ENCODE measurements at regions not wholly inside any gene's neighbourhood (a gene's known extent, or its start where the extent isn't known, plus 50 kb on each side); places are given as distances from the start of the nearest gene placed in this dataset.
A peak's percentile ranks its signal among the peaks of the same experiment; 100 is the strongest.

- no peaks in the 10 kb centered on the region for H3K9me3 Mint-ChIP-seq (ENCODE audit: unreplicated experiment)
- TF ChIP-seq, protein P1, sequence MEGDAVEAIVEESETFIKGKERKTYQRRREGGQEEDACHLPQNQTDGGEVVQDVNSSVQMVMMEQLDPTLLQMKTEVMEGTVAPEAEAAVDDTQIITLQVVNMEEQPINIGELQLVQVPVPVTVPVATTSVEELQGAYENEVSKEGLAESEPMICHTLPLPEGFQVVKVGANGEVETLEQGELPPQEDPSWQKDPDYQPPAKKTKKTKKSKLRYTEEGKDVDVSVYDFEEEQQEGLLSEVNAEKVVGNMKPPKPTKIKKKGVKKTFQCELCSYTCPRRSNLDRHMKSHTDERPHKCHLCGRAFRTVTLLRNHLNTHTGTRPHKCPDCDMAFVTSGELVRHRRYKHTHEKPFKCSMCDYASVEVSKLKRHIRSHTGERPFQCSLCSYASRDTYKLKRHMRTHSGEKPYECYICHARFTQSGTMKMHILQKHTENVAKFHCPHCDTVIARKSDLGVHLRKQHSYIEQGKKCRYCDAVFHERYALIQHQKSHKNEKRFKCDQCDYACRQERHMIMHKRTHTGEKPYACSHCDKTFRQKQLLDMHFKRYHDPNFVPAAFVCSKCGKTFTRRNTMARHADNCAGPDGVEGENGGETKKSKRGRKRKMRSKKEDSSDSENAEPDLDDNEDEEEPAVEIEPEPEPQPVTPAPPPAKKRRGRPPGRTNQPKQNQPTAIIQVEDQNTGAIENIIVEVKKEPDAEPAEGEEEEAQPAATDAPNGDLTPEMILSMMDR (IDR thresholded peaks at IDR 0.05; ENCODE audit: partially characterized antibody, unreplicated experiment): no peak
- peaks cover 5% of the 10 kb centered on the region for H3K36me3 Mint-ChIP-seq (ENCODE audit: unreplicated experiment)
- no peaks in the 10 kb centered on the region for H3K4me1 Mint-ChIP-seq (ENCODE audit: low read depth, unreplicated experiment)
- H3K27me3 Mint-ChIP-seq (ENCODE audit: unreplicated experiment): peaks cover 3% of the 10 kb centered on the region
- no peak overlapping the region for H3K27ac Mint-ChIP-seq (ENCODE audit: unreplicated experiment)
- H3K4me3 Mint-ChIP-seq (ENCODE audit: unreplicated experiment): no peak overlapping the region
- no peak for DNase-seq
Measured at GRCh38 chr16:14362774-14363371, 267.2 kb downstream of the PARN start.

- Mint-ChIP-seq H3K4me1 (ENCODE audit: low read depth, unreplicated experiment) (no peaks in the 10 kb centered on the region), H3K4me3 (ENCODE audit: unreplicated experiment) (no peak overlapping the region), H3K36me3 (ENCODE audit: unreplicated experiment) (peaks cover 5% of the 10 kb centered on the region), H3K9me3 (ENCODE audit: unreplicated experiment) (no peaks in the 10 kb centered on the region), H3K27ac (ENCODE audit: unreplicated experiment) (no peak overlapping the region), H3K27me3 (ENCODE audit: unreplicated experiment) (peaks cover 3% of the 10 kb centered on the region)
- DNase-seq: no peak
- TF ChIP-seq, protein P1 (IDR thresholded peaks at IDR 0.05; ENCODE audit: partially characterized antibody, unreplicated experiment): no peak
Measured at GRCh38 chr16:14360326-14361037, 269.6 kb downstream of the PARN start.

DNA sequence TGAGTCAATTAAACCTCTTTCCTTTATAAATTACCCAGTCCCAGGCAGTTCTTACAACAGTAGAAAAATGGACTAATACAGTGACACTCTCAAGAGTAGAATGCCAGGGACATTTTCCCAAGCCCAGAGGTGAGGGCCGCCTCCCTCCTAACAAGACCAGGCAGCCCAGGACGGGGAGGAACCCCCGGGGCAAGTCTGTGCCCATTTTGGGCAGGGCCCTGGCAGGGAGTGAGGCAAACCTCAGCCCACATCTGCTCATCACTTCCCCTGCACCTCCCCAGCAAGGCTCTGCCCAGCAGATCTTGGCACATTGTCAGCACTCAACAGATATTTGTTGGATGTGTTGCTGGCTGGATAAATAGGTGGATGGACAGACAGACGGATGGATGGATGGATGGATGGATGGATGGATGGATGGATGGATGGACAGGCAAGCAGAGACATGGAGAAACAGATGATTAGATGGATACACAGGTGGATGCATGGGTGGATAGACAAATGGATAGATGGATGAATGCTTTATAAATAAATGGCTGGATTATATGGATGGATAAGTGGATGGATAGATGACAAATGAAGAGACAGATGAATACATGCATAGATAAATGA lies 271.3 kb downstream of the PARN start:
- peaks cover 3% of the 10 kb centered on the region for H3K27me3 Mint-ChIP-seq (ENCODE audit: unreplicated experiment)

GRCh38 chr16:14357328-14357727 lies 272.7 kb downstream of the PARN start:
- no peak overlapping the region for H3K4me3 Mint-ChIP-seq (ENCODE audit: unreplicated experiment)
- no peaks in the 10 kb centered on the region for H3K9me3 Mint-ChIP-seq (ENCODE audit: unreplicated experiment)
- no peak for DNase-seq
- H3K27me3 Mint-ChIP-seq (ENCODE audit: unreplicated experiment): peaks cover 3% of the 10 kb centered on the region
- TF ChIP-seq, protein P1 (IDR thresholded peaks at IDR 0.05; ENCODE audit: partially characterized antibody, unreplicated experiment): no peak
- peaks cover 4% of the 10 kb centered on the region for H3K4me1 Mint-ChIP-seq (ENCODE audit: low read depth, unreplicated experiment)
- no peak overlapping the region for H3K27ac Mint-ChIP-seq (ENCODE audit: unreplicated experiment)
- H3K36me3 Mint-ChIP-seq (ENCODE audit: unreplicated experiment): peaks cover 5% of the 10 kb centered on the region

More for the DNA sequence above, 271.3 kb downstream of the PARN start:
- no peak for DNase-seq
- Mint-ChIP-seq H3K27ac (ENCODE audit: unreplicated experiment) (peak overlapping the region; percentile 9), H3K36me3 (ENCODE audit: unreplicated experiment) (peaks cover 5% of the 10 kb centered on the region), H3K9me3 (ENCODE audit: unreplicated experiment) (no peaks in the 10 kb centered on the region), H3K4me3 (ENCODE audit: unreplicated experiment) (no peak overlapping the region), H3K4me1 (ENCODE audit: low read depth, unreplicated experiment) (peaks cover 4% of the 10 kb centered on the region)
- TF ChIP-seq, protein P1 (IDR thresholded peaks at IDR 0.05; ENCODE audit: partially characterized antibody, unreplicated experiment): no peak

GRCh38 chr16:14356064-14356463 lies 274.0 kb downstream of the PARN start:
- Mint-ChIP-seq H3K27me3 (ENCODE audit: unreplicated experiment) (peaks cover 3% of the 10 kb centered on the region), H3K4me3 (ENCODE audit: unreplicated experiment) (no peak overlapping the region), H3K9me3 (ENCODE audit: unreplicated experiment) (no peaks in the 10 kb centered on the region), H3K27ac (ENCODE audit: unreplicated experiment) (no peak overlapping the region), H3K4me1 (ENCODE audit: low read depth, unreplicated experiment) (peaks cover 4% of the 10 kb centered on the region), H3K36me3 (ENCODE audit: unreplicated experiment) (peaks cover 5% of the 10 kb centered on the region)
- DNase-seq: no peak
- TF ChIP-seq, protein P1 (IDR thresholded peaks at IDR 0.05; ENCODE audit: partially characterized antibody, unreplicated experiment): no peak

Data from glutamatergic neuron (in vitro differentiated cells).